HFFc6 (cell line): ENCODE measurements at regions not wholly inside any gene's neighbourhood (a gene's known extent, or its start where the extent isn't known, plus 50 kb on each side); places are given as distances from the start of the nearest gene placed in this dataset.

Experiments used
- DNase-seq: peaks from one replicate; pipeline ENCODE4 v3.0.0-alpha.2; 2018
- H3K27ac Mint-ChIP-seq: 2 replicates; pipeline ENCODE4 v1.8.0; 2020; ENCODE audit warnings: mild to moderate bottlenecking, mixed read lengths
- H3K27me3 Mint-ChIP-seq: 2 replicates; pipeline ENCODE4 v1.8.0; 2021; ENCODE audit warnings: mild to moderate bottlenecking, moderate library complexity, mixed read lengths; ENCODE audit not compliant: insufficient read depth
- H3K36me3 Mint-ChIP-seq: 2 replicates; pipeline ENCODE4 v1.8.0; 2021; ENCODE audit warnings: low read depth, mixed read lengths
- H3K4me1 Mint-ChIP-seq: 2 replicates; pipeline ENCODE4 v1.8.0; 2020; ENCODE audit warnings: low read depth, mixed read lengths
- H3K4me3 Mint-ChIP-seq: 2 replicates; pipeline ENCODE4 v1.8.0; 2020; ENCODE audit warnings: mild to moderate bottlenecking, moderate library complexity, mixed read lengths
- H3K9me3 Mint-ChIP-seq: 2 replicates; pipeline ENCODE4 v1.8.0; 2020; ENCODE audit warnings: mild to moderate bottlenecking, mixed read lengths
- CTCF ChIP-seq: fragments of 200-600 bp; sonication (generic); IDR thresholded peaks from 2 replicates; pipeline ENCODE4 v1.5.0; 2021; ENCODE audit warnings: antibody characterized with exemption, mild to moderate bottlenecking

- Mint-ChIP-seq H3K36me3 (no peaks in the 10 kb centered on the region; the same call in 1 of the 2 replicates), H3K9me3 (peaks cover 44% of the 10 kb centered on the region), H3K4me1 (no peaks in the 10 kb centered on the region), H3K27ac (no peak overlapping the region), H3K4me3 (no peak overlapping the region), H3K27me3 (no peaks in the 10 kb centered on the region; the same call in none of the 2 replicates)
- no peak for DNase-seq
- TF ChIP-seq CTCF: no peak
Observed at GRCh38 chr3:40914475-40914874, 284.8 kb upstream of the CTNNB1 start.

GRCh38 chr3:40915346-40915865 lies 283.9 kb upstream of the CTNNB1 start:
- TF ChIP-seq CTCF: no peak
- Mint-ChIP-seq H3K27me3 (no peaks in the 10 kb centered on the region; the same call in none of the 2 replicates), H3K9me3 (peaks cover 44% of the 10 kb centered on the region), H3K27ac (no peak overlapping the region), H3K36me3 (no peaks in the 10 kb centered on the region; the same call in 1 of the 2 replicates), H3K4me3 (no peak overlapping the region), H3K4me1 (no peaks in the 10 kb centered on the region)
- no peak for DNase-seq

- Mint-ChIP-seq H3K36me3 (0 out of 2 replicates have a peak, but pooled peaks cover 4% of the 10 kb centered on the region), H3K27me3 (no peaks in the 10 kb centered on the region; the same call in 1 of the 2 replicates), H3K9me3 (peaks cover 33% of the 10 kb centered on the region), H3K4me3 (no peak overlapping the region), H3K4me1 (no peaks in the 10 kb centered on the region), H3K27ac (no peak overlapping the region)
- DNase-seq: no peak
- no peak for TF ChIP-seq CTCF
Observed at GRCh38 chr3:40920041-40920440, 279.3 kb upstream of the CTNNB1 start.

GRCh38 chr3:40921251-40921650 lies 278.1 kb upstream of the CTNNB1 start:
- no peak overlapping the region for H3K27ac Mint-ChIP-seq
- H3K36me3 Mint-ChIP-seq: 0 out of 2 replicates have a peak, but pooled peaks cover 4% of the 10 kb centered on the region
- no peak overlapping the region for H3K4me3 Mint-ChIP-seq
- no peaks in the 10 kb centered on the region for H3K4me1 Mint-ChIP-seq
- H3K9me3 Mint-ChIP-seq: peaks cover 33% of the 10 kb centered on the region
- no peak for DNase-seq
- no peaks in the 10 kb centered on the region; the same call in 1 of the 2 replicates for H3K27me3 Mint-ChIP-seq
- peak; percentile 12; the same call in 1 of the 2 replicates for TF ChIP-seq CTCF

GRCh38 chr3:40923143-40923542 lies 276.2 kb upstream of the CTNNB1 start:
- Mint-ChIP-seq H3K4me1 (no peaks in the 10 kb centered on the region), H3K27me3 (no peaks in the 10 kb centered on the region), H3K36me3 (0 out of 2 replicates have a peak, but pooled peaks cover 4% of the 10 kb centered on the region), H3K9me3 (peaks cover 33% of the 10 kb centered on the region), H3K27ac (no peak overlapping the region), H3K4me3 (no peak overlapping the region)
- no peak for DNase-seq
- no peak for TF ChIP-seq CTCF
